ENCODE measurements at regions not wholly inside any gene's neighbourhood (a gene's known extent, or its start where the extent isn't known, plus 50 kb on each side); places are given as distances from the start of the nearest gene placed in this dataset.

GRCh38 chr12:17388679-17389078 lies 701.3 kb downstream of the RERGL start:
- TF ChIP-seq CTCF (conservative IDR thresholded peaks at IDR 0.05; ENCODE audit: low read length): no peak
- TF ChIP-seq EZH2phosphoT487 (IDR thresholded peaks at IDR 0.05; ENCODE audit: borderline replicate concordance, low read depth, low read length): no peak
